ENCODE measurements at regions not wholly inside any gene's neighbourhood (a gene's known extent, or its start where the extent isn't known, plus 50 kb on each side); places are given as distances from the start of the nearest gene placed in this dataset.

- TF ChIP-seq, protein P1, sequence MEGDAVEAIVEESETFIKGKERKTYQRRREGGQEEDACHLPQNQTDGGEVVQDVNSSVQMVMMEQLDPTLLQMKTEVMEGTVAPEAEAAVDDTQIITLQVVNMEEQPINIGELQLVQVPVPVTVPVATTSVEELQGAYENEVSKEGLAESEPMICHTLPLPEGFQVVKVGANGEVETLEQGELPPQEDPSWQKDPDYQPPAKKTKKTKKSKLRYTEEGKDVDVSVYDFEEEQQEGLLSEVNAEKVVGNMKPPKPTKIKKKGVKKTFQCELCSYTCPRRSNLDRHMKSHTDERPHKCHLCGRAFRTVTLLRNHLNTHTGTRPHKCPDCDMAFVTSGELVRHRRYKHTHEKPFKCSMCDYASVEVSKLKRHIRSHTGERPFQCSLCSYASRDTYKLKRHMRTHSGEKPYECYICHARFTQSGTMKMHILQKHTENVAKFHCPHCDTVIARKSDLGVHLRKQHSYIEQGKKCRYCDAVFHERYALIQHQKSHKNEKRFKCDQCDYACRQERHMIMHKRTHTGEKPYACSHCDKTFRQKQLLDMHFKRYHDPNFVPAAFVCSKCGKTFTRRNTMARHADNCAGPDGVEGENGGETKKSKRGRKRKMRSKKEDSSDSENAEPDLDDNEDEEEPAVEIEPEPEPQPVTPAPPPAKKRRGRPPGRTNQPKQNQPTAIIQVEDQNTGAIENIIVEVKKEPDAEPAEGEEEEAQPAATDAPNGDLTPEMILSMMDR (IDR thresholded peaks at IDR 0.05), result no peak
- no peak for TF ChIP-seq POLR2A (IDR thresholded peaks at IDR 0.05)
Observed at GRCh38 chr9:99523838-99524237, 297.8 kb upstream of the NR4A3 start.
